BJ (cell line): ENCODE measurements at regions not wholly inside any gene's neighbourhood (a gene's known extent, or its start where the extent isn't known, plus 50 kb on each side); places are given as distances from the start of the nearest gene placed in this dataset.

Experiments used
- CTCF ChIA-PET: fragments of 350-600 bp; formaldehyde crosslinking; extraction: SDS; loops from one replicate; lab custom pipeline; 2021; ENCODE audit warnings: antibody characterized with exemption, inconsistent platforms; lab: Yijun Ruan, JAX
- POLR2A ChIA-PET: fragments of 300-600 bp; sonication (Branson Sonifier 250); formaldehyde crosslinking; extraction: SDS; loops from one replicate; lab custom pipeline; 2021; ENCODE audit warnings: antibody characterized with exemption; lab: Charles Lee
- DNase-seq: peaks from one replicate; pipeline ENCODE4 v3.0.0-alpha.2; 2011; ENCODE audit warnings: low read depth
- H3K27me3 ChIP-seq: 2 replicates; pipeline ENCODE4 v1.6.0; 2011; ENCODE audit warnings: low read length; ENCODE audit not compliant: control insufficient read depth, insufficient read depth
- H3K36me3 ChIP-seq: 2 replicates; pipeline ENCODE4 v1.5.1; 2011; ENCODE audit warnings: low read length; ENCODE audit not compliant: control insufficient read depth, insufficient read depth
- H3K4me3 ChIP-seq: 2 replicates; pipeline ENCODE4 v1.5.1; 2011; ENCODE audit warnings: low read depth, mild to moderate bottlenecking, control low read depth, low read length
- CTCF ChIP-seq: IDR thresholded peaks from 2 replicates; pipeline ENCODE4 v1.5.1; 2011; ENCODE audit warnings: low read depth, mild to moderate bottlenecking, control low read depth, inconsistent platforms, low read length, moderate library complexity; ENCODE audit not compliant: insufficient read depth

DNA sequence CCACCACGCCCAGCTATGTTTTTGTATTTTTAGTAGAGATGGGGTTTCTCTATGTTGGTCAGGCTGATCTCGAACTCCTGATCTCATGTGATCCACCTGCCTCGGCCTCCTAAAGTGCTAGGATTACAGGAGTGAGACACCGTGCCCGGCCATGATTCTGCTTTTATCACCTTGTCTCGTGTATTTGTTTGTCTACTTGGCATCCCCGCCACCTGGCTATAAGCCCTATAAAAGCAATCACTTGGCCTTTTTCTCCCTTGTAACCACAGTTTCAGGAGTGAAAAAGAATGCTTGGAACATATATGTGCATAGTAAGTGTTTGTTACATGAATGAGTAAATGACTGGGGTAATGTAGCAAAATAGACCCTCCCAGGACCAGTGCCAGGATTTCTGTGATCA is 77.5 kb upstream of the PAPOLG start:
- TF ChIP-seq CTCF: no peak
- Histone ChIP-seq H3K4me3 (no peak overlapping the region), H3K36me3 (no peaks in the 10 kb centered on the region), H3K27me3 (peaks cover 2% of the 10 kb centered on the region; the same call in 1 of the 2 replicates)
- ChIA-PET CTCF (no interaction called here), POLR2A (no interaction called here)
- no peak for DNase-seq

DNA sequence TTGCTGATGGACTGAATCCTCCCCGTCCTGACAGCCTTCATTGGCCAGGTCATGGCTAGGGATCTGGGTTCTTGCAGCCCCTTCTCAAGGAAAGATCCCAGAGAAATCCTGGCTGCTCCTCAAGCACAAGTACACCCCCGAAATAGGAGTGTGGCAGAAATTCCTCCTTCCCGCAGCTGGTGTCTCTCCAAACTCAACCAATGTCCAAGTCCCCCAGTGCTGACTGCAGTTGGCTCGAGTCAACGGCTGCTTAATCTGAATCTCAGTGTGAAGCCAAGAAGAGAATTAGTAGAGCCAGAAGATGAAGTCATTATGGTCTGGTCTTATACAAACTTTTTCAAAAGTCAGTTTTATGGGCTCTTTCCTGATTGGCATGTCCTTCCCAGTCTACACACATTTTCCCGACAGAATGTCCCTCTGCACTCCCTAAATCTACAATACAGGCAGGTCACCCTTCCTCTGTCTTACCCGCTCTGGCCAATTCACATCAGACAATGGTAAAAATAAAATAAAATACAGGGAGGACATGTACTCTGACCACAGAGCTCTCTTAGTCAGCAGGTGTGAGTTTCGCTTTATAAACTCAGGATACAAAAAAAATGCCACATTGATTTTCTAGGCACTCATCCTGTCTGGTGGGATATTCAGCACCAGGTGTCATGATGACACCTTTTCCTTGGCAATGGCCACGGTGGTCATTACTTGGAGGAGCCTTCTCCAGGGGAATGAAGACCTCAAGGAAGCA is 76.9 kb upstream of the PAPOLG start:
- Histone ChIP-seq H3K27me3 (peaks cover 2% of the 10 kb centered on the region; the same call in 1 of the 2 replicates), H3K36me3 (no peaks in the 10 kb centered on the region), H3K4me3 (no peak overlapping the region)
- ChIA-PET POLR2A (no interaction called here), CTCF (interaction anchor here (0.5 kb wide), 1 partner anchor 129 kb away, joined by 3 read pairs; no protein-coding TSS in a partner anchor)
- DNase-seq: no peak
- no peak for TF ChIP-seq CTCF

GRCh38 chr2:60693551-60693950 is 62.5 kb upstream of the PAPOLG start:
- DNase-seq: no peak
- Histone ChIP-seq H3K4me3 (no peak overlapping the region), H3K27me3 (no peaks in the 10 kb centered on the region), H3K36me3 (no peaks in the 10 kb centered on the region)
- CTCF ChIA-PET: interaction anchor here (1.5 to 2.7 kb wide), 3 partner anchors 13 to 19 kb away, joined by 3 to 10 read pairs (median 7); no protein-coding TSS in a partner anchor
- no peak for TF ChIP-seq CTCF
- POLR2A ChIA-PET: no interaction called here

DNA sequence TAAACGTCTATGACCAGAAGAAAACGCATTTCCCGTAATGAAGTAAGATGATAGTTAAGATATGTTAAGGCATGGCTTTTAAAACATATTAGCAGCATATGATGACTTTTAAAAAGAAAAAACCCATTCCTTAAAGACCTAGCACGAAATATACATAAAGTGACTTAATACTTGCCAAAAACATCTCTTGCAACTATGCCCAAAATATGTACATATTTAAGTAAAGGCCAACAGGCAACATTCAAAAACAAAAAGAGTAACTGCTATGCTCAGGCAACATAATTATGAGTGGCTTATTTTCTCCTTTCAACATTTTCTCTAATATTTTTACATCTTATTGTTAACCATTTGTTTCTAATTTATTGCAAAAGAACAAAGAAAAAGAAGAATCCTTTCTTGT is 60.3 kb upstream of the PAPOLG start:
- CTCF ChIA-PET: interaction anchor here (1.2 kb wide), 1 partner anchor 12 kb away, joined by 7 read pairs; no protein-coding TSS in a partner anchor
- no peak for DNase-seq

More for the DNA sequence above, 60.3 kb upstream of the PAPOLG start:
- POLR2A ChIA-PET: no interaction called here
- Histone ChIP-seq H3K4me3 (no peak overlapping the region), H3K36me3 (no peaks in the 10 kb centered on the region), H3K27me3 (no peaks in the 10 kb centered on the region)
- TF ChIP-seq CTCF: no peak
